BLaER1 treated with 17β-estradiol and CSF1 and Interleukin-3, amounts not matched to agents 10 nM and 100 nM (cell line): ENCODE measurements at regions not wholly inside any gene's neighbourhood (a gene's known extent, or its start where the extent isn't known, plus 50 kb on each side); places are given as distances from the start of the nearest gene placed in this dataset.

Experiments used
- H3K27ac ChIP-seq, 11 experiments: shearing (Covaris generic); formaldehyde crosslinking; 2 replicates each; pipeline ENCODE4 v1.8.1; 2022
- H3K27me3 ChIP-seq, 11 experiments: shearing (Covaris generic); formaldehyde crosslinking; 2 replicates each; pipeline ENCODE4 v1.8.1; 2022
- H3K36me3 ChIP-seq, 11 experiments: shearing (Covaris generic); formaldehyde crosslinking; 2 replicates each; pipeline ENCODE4 v1.8.1; 2022
- H3K4me1 ChIP-seq, 10 experiments: shearing (Covaris generic); formaldehyde crosslinking; 2 replicates each; pipeline ENCODE4 v1.8.1; 2022
- H3K4me2 ChIP-seq, 11 experiments: shearing (Covaris generic); formaldehyde crosslinking; 2 replicates each; pipeline ENCODE4 v1.8.1; 2022
- H3K4me3 ChIP-seq, 10 experiments: shearing (Covaris generic); formaldehyde crosslinking; 2 replicates each; pipeline ENCODE4 v1.8.1; 2022
- H3K9ac ChIP-seq, 11 experiments: shearing (Covaris generic); formaldehyde crosslinking; 2 replicates each; pipeline ENCODE4 v1.8.1; 2022
- H3K9me3 ChIP-seq, 11 experiments: shearing (Covaris generic); formaldehyde crosslinking; replicated peaks in 1 of 11; 2 replicates each; pipeline ENCODE4 v1.8.1; 2022
- H4K20me1 ChIP-seq, 11 experiments: shearing (Covaris generic); formaldehyde crosslinking; 2 replicates each; pipeline ENCODE4 v1.8.1; 2022
- Cebpa-rat ChIP-seq, 11 experiments: shearing (Covaris generic); IDR thresholded peaks; 2 replicates each; pipeline ENCODE4 v1.8.1; 2022

DNA sequence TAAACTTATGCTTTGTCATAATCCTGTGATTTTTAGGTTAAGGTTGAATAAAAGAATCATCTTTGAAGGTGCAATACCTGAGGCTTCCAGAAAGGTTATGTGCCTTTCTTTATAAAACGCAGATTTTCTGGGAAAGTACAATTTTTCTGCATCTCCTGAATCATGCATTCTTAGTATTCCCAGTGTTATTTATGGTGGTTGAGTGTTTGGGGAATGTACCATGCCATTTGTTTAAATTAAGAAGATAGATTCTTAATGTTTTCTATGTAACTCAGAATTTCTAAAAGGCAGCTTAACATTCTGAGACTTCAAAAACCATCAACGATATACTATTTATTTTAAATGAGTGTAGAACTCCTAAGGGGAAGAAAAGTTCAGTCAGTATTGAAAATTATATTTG lies 108.1 kb upstream of the FBN2 start:
- no peaks in the 10 kb centered on the region for H3K4me1 ChIP-seq
- H3K36me3 ChIP-seq, result no peaks in the 10 kb centered on the region
- no peaks in the 10 kb centered on the region for H4K20me1 ChIP-seq
- H3K4me3 ChIP-seq, result no peak overlapping the region
- no peak overlapping the region for H3K27ac ChIP-seq
- no peak overlapping the region for H3K4me2 ChIP-seq
- no peaks in the 10 kb centered on the region for H3K27me3 ChIP-seq
- no peaks in the 10 kb centered on the region for H3K9me3 ChIP-seq
- no peak for TF ChIP-seq Cebpa-rat (IDR thresholded peaks at IDR 0.05)
- H3K9ac ChIP-seq, result no peak overlapping the region

GRCh38 chr5:128649192-128649591 lies 111.1 kb upstream of the FBN2 start:
- no peak overlapping the region for H3K4me3 ChIP-seq
- no peaks in the 10 kb centered on the region for H3K4me1 ChIP-seq
- no peak overlapping the region for H3K4me2 ChIP-seq
- no peak for TF ChIP-seq Cebpa-rat (IDR thresholded peaks at IDR 0.05)
- H3K9ac ChIP-seq, result no peak overlapping the region
- H4K20me1 ChIP-seq, result no peaks in the 10 kb centered on the region
- no peaks in the 10 kb centered on the region for H3K9me3 ChIP-seq
- no peaks in the 10 kb centered on the region for H3K27me3 ChIP-seq
- H3K36me3 ChIP-seq, result no peaks in the 10 kb centered on the region
- H3K27ac ChIP-seq, result no peak overlapping the region

- Histone ChIP-seq H3K4me3 (no peak overlapping the region), H3K36me3 (no peaks in the 10 kb centered on the region), H3K4me2 (no peak overlapping the region), H4K20me1 (no peaks in the 10 kb centered on the region), H3K9ac (no peak overlapping the region), H3K27ac (no peak overlapping the region), H3K27me3 (no peaks in the 10 kb centered on the region), H3K9me3 (peaks cover 0 to 7% (median 0%) of the 10 kb centered on the region in 11 experiments; a peak in 1 of 22 replicates), H3K4me1 (no peaks in the 10 kb centered on the region)
- no peak for TF ChIP-seq Cebpa-rat (IDR thresholded peaks at IDR 0.05)
These were observed 125.0 kb upstream of the FBN2 start for GRCh38 chr5:128662997-128663396.

DNA sequence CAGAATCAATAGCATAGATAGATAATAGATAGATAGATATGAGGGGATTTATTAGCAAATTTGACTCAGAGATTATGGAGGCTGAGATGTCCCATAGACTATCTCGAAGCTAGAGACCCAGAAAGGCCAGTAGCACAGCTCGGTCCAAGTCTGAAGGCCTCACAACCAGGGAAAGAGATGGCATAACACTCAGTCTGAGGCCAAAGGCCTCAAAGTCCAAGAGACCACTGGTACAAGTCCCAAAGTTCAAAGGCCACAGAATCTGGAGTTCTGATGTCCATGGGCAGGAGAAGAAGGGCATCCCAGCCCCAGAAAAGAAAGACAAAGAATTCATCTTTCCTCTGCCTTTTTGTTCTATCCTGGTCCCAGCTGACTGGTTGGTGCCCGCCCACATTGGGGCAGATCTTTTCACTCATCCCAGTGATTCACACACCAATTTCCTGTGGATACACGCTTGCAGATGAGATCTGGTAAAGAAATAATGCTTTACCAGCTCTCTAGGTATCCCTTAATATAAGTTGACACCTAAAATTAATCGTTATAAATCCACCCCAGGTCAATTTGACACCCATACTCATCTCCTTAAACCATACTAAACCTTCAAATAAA lies 127.8 kb upstream of the FBN2 start:
- TF ChIP-seq Cebpa-rat (IDR thresholded peaks at IDR 0.05), result no peak
- H3K4me2 ChIP-seq, result no peak overlapping the region
- no peaks in the 10 kb centered on the region for H4K20me1 ChIP-seq
- H3K36me3 ChIP-seq, result no peaks in the 10 kb centered on the region
- no peak overlapping the region for H3K27ac ChIP-seq
- H3K9me3 ChIP-seq, result no peaks in the 10 kb centered on the region
- H3K4me1 ChIP-seq, result no peaks in the 10 kb centered on the region
- no peaks in the 10 kb centered on the region for H3K27me3 ChIP-seq
- no peak overlapping the region for H3K9ac ChIP-seq
- H3K4me3 ChIP-seq, result no peak overlapping the region

DNA sequence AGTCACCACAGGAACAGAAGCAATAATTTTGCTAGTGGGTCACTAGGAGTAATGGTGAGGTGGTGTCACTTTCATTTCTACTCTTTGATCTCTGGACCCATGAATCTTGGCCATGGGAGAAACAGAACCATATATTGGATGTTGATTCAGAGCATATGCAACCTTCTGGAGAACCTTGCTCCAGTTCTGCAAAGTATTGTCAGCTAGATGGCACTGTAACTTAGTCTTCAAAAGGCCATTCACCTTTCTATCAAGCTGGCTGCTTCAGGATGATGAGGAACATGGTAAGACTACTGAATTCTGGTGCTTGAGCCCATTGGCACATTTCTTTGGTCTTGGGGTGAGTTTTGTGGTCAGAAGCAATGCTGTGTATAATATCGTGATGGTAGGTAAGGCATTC lies 129.1 kb upstream of the FBN2 start:
- Histone ChIP-seq H3K27ac (no peak overlapping the region), H3K27me3 (no peaks in the 10 kb centered on the region), H4K20me1 (no peaks in the 10 kb centered on the region), H3K4me3 (no peak overlapping the region), H3K4me1 (no peaks in the 10 kb centered on the region), H3K4me2 (no peak overlapping the region), H3K9ac (no peak overlapping the region), H3K9me3 (no peaks in the 10 kb centered on the region), H3K36me3 (no peaks in the 10 kb centered on the region)
- no peak for TF ChIP-seq Cebpa-rat (IDR thresholded peaks at IDR 0.05)

- no peaks in the 10 kb centered on the region for H3K4me1 ChIP-seq
- H3K27ac ChIP-seq, result no peak overlapping the region
- H3K27me3 ChIP-seq, result no peaks in the 10 kb centered on the region
- H3K9me3 ChIP-seq, result no peaks in the 10 kb centered on the region
- no peaks in the 10 kb centered on the region for H3K36me3 ChIP-seq
- H4K20me1 ChIP-seq, result no peaks in the 10 kb centered on the region
- H3K4me2 ChIP-seq, result no peak overlapping the region
- TF ChIP-seq Cebpa-rat (IDR thresholded peaks at IDR 0.05), result no peak
- no peak overlapping the region for H3K4me3 ChIP-seq
- no peak overlapping the region for H3K9ac ChIP-seq
These were observed 129.7 kb upstream of the FBN2 start for GRCh38 chr5:128667751-128668150.

DNA sequence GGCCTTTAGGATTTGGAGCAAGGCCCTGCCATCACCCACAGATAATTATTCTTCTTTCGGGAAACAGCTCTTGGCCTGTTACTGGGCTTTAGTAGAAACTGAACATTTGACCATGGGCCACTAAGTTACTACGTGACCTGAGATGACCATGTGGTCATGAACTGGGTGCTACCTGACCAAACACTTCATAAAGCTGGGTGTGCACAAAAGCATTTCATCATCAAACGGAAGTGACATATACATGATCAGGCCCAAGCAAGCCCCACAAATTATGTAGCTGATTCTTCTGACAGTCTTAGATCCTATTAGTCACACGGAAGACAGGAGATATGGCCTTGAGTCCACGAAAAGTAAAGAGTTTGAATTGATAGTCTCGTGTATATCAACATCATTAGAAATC lies 130.9 kb upstream of the FBN2 start:
- Histone ChIP-seq H3K36me3 (no peaks in the 10 kb centered on the region), H3K27me3 (no peaks in the 10 kb centered on the region), H3K4me3 (no peak overlapping the region), H3K27ac (no peak overlapping the region), H3K9ac (no peak overlapping the region), H3K4me2 (no peak overlapping the region), H3K9me3 (no peaks in the 10 kb centered on the region), H4K20me1 (no peaks in the 10 kb centered on the region), H3K4me1 (no peaks in the 10 kb centered on the region)
- TF ChIP-seq Cebpa-rat (IDR thresholded peaks at IDR 0.05), result no peak

GRCh38 chr5:128669803-128670202 lies 131.8 kb upstream of the FBN2 start:
- no peak overlapping the region for H3K4me2 ChIP-seq
- no peaks in the 10 kb centered on the region for H3K9me3 ChIP-seq
- no peaks in the 10 kb centered on the region for H3K4me1 ChIP-seq
- no peaks in the 10 kb centered on the region for H3K27me3 ChIP-seq
- H4K20me1 ChIP-seq, result no peaks in the 10 kb centered on the region
- no peak for TF ChIP-seq Cebpa-rat (IDR thresholded peaks at IDR 0.05)
- no peak overlapping the region for H3K27ac ChIP-seq
- no peaks in the 10 kb centered on the region for H3K36me3 ChIP-seq
- H3K9ac ChIP-seq, result no peak overlapping the region
- H3K4me3 ChIP-seq, result no peak overlapping the region

DNA sequence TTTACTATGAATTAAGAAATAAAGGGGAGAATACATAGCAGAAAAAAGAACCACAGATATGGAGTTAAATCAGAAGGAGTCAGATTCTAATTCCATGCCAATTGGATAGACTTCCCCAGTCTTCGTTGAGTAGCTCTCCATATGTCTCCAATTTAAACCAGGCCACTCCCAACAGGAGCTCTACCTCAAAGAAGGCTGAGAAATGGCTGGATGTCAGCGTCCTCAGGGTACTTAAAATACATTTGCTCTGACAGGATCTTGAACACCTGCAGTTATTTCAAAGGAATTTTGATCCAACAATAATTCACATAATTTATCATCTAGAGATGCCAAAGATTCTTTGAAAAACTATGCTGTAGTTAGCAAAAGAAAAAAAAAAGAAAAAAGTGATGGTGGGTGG lies 133.9 kb upstream of the FBN2 start:
- H3K27ac ChIP-seq, result no peak overlapping the region
- H3K4me3 ChIP-seq, result no peak overlapping the region
- no peak overlapping the region for H3K4me2 ChIP-seq
- no peaks in the 10 kb centered on the region for H3K36me3 ChIP-seq
- H4K20me1 ChIP-seq, result no peaks in the 10 kb centered on the region
- peaks cover 0 to 8% (median 0%) of the 10 kb centered on the region in 11 experiments; a peak in 5 of 22 replicates for H3K9me3 ChIP-seq
- no peaks in the 10 kb centered on the region for H3K27me3 ChIP-seq
- no peak for TF ChIP-seq Cebpa-rat (IDR thresholded peaks at IDR 0.05)
- H3K9ac ChIP-seq, result no peak overlapping the region
- H3K4me1 ChIP-seq, result no peaks in the 10 kb centered on the region

DNA sequence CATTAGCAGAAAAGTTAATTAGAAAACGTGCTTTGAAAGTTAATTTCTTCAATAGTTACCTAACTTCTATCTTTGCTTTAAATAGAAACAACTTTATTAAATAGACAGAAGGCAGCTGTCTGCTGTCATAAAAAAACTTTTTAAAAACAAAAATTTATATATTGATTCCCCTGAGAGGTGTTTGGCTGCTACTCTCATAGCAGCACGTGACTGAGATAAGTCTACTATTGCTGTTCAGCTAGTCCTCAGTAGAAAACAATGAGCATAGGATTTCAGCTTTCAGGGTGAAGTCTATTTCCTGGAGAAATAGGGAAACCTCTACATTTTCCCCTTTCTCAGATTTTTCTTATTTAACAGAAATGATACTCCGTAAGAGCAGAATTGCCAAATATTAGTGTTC lies 135.0 kb upstream of the FBN2 start:
- no peak overlapping the region for H3K4me3 ChIP-seq
- H4K20me1 ChIP-seq, result no peaks in the 10 kb centered on the region
- no peak for TF ChIP-seq Cebpa-rat (IDR thresholded peaks at IDR 0.05)
- no peak overlapping the region for H3K4me2 ChIP-seq
- no peak overlapping the region for H3K27ac ChIP-seq
- no peaks in the 10 kb centered on the region for H3K36me3 ChIP-seq
- H3K27me3 ChIP-seq, result no peaks in the 10 kb centered on the region
- no peak overlapping the region for H3K9ac ChIP-seq
- H3K9me3 ChIP-seq, result peaks cover 0 to 8% (median 0%) of the 10 kb centered on the region in 11 experiments; a peak in 5 of 22 replicates
- no peaks in the 10 kb centered on the region for H3K4me1 ChIP-seq
